ENCODE measurements at regions not wholly inside any gene's neighbourhood (a gene's known extent, or its start where the extent isn't known, plus 50 kb on each side); places are given as distances from the start of the nearest gene placed in this dataset.

DNA sequence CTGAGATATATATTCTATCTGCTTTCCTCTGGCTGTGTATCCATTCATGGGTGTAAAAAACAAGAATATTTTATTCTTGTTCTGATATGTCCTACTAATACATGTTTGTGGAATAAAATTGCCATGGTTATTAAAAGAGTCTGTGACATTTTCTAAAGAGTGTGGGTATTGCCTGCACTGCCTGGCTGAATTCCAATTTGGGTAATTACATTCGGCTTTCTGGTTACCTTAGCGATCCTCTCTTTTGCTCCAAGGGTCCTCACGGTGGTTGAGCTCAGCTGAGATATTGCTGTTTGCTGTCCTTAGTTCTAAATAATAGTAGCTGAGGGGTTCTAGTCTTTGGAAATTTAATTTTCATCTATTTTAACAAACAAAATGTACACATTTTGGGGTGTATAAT is 301.4 kb upstream of the DNAJC19 start:
- H3K36me3 ChIP-seq (ENCODE audit: control insufficient read depth, insufficient read depth, low read length), result no peaks in the 10 kb centered on the region
- H3K27ac ChIP-seq (ENCODE audit: low read length), result no peak overlapping the region
- no peaks in the 10 kb centered on the region for H3K9me3 ChIP-seq (ENCODE audit: control insufficient read depth, insufficient read depth, low read length)
- WGBS (ENCODE audit: insufficient coverage, insufficient read length), result no CpG with 5 or more reads among the region's 3 CpGs
- H3K27me3 ChIP-seq (ENCODE audit: control insufficient read depth, insufficient read depth, low read length), result no peaks in the 10 kb centered on the region
- no peaks in the 10 kb centered on the region for H3K4me1 ChIP-seq (ENCODE audit: control insufficient read depth, insufficient read depth, low read length)
- no peak overlapping the region for H3K4me3 ChIP-seq (ENCODE audit: low read length)
- DNase-seq (ENCODE audit: low read depth, low spot score), result no peak

DNA sequence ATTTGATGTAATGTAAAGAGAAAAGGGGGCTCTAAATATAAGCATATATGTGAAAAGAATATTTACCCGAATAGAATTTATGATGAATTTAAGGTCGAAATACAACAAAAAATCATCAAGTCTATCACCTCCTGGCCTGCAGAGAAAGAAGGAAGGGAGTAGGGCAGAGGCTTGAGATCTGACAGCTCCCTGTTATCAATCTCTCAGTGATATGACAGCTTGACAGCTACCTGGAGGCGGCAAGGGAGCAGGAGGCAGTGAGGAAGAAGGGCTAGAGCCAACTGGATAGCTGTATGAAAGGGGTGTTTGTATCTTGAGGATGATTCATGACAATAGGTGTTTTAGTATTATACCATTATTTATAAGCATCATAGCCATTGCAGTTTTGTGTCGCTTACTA is 299.8 kb upstream of the DNAJC19 start:
- Histone ChIP-seq H3K27me3 (ENCODE audit: control insufficient read depth, insufficient read depth, low read length) (no peaks in the 10 kb centered on the region), H3K27ac (ENCODE audit: low read length) (no peak overlapping the region), H3K9me3 (ENCODE audit: control insufficient read depth, insufficient read depth, low read length) (no peaks in the 10 kb centered on the region), H3K36me3 (ENCODE audit: control insufficient read depth, insufficient read depth, low read length) (no peaks in the 10 kb centered on the region), H3K4me3 (ENCODE audit: low read length) (no peak overlapping the region), H3K4me1 (ENCODE audit: control insufficient read depth, insufficient read depth, low read length) (no peaks in the 10 kb centered on the region)
- no CpG with 5 or more reads among the region's 4 CpGs for WGBS (ENCODE audit: insufficient coverage, insufficient read length)
- no peak for DNase-seq (ENCODE audit: low read depth, low spot score)

DNA sequence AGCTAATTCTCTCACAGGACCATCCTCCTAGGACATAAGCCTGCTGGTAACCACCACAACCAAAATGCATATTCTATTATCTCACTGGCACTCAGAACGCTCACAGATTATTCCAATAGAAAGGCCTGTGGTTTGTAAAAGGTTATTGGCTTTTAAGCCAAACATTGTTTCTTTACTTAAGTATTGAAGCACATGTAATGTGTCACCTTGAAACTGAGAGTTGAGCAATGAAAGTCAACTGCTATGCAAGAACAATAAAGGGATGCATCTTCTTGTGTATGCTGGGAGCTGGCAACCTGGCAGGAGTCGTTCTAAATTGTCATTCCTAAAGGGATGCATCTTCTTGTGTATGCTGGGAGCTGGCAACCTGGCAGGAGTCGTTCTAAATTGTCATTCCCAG is 298.6 kb upstream of the DNAJC19 start:
- no peak for DNase-seq (ENCODE audit: low read depth, low spot score)
- H3K9me3 ChIP-seq (ENCODE audit: control insufficient read depth, insufficient read depth, low read length), result no peaks in the 10 kb centered on the region
- no peak overlapping the region for H3K4me3 ChIP-seq (ENCODE audit: low read length)
- no peaks in the 10 kb centered on the region for H3K36me3 ChIP-seq (ENCODE audit: control insufficient read depth, insufficient read depth, low read length)
- no peaks in the 10 kb centered on the region for H3K27me3 ChIP-seq (ENCODE audit: control insufficient read depth, insufficient read depth, low read length)
- no CpG with 5 or more reads among the region's 3 CpGs for WGBS (ENCODE audit: insufficient coverage, insufficient read length)
- no peak overlapping the region for H3K27ac ChIP-seq (ENCODE audit: low read length)
- H3K4me1 ChIP-seq (ENCODE audit: control insufficient read depth, insufficient read depth, low read length), result no peaks in the 10 kb centered on the region

DNA sequence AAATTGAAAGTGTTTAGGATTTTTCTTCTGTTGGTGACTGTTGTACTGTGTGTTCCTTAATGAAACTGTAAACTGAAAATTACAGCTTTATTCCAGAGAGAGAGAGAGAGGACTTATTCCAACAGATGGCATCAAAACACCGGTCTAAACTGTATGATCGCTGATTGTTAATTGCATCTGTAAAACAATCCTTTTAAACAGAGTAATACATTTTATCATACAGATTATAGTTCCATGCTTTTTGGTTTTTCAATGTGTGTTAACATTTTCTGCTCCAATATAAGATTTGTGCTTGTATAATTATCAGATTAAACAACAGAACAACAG is 289.7 kb upstream of the DNAJC19 start:
- Histone ChIP-seq H3K4me3 (ENCODE audit: low read length) (no peak overlapping the region), H3K4me1 (ENCODE audit: control insufficient read depth, insufficient read depth, low read length) (no peaks in the 10 kb centered on the region), H3K27ac (ENCODE audit: low read length) (no peak overlapping the region), H3K36me3 (ENCODE audit: control insufficient read depth, insufficient read depth, low read length) (no peaks in the 10 kb centered on the region), H3K9me3 (ENCODE audit: control insufficient read depth, insufficient read depth, low read length) (no peaks in the 10 kb centered on the region), H3K27me3 (ENCODE audit: control insufficient read depth, insufficient read depth, low read length) (no peaks in the 10 kb centered on the region)
- no peak for DNase-seq (ENCODE audit: low read depth, low spot score)
- no CpG with 5 or more reads among the region's 2 CpGs for WGBS (ENCODE audit: insufficient coverage, insufficient read length)

DNA sequence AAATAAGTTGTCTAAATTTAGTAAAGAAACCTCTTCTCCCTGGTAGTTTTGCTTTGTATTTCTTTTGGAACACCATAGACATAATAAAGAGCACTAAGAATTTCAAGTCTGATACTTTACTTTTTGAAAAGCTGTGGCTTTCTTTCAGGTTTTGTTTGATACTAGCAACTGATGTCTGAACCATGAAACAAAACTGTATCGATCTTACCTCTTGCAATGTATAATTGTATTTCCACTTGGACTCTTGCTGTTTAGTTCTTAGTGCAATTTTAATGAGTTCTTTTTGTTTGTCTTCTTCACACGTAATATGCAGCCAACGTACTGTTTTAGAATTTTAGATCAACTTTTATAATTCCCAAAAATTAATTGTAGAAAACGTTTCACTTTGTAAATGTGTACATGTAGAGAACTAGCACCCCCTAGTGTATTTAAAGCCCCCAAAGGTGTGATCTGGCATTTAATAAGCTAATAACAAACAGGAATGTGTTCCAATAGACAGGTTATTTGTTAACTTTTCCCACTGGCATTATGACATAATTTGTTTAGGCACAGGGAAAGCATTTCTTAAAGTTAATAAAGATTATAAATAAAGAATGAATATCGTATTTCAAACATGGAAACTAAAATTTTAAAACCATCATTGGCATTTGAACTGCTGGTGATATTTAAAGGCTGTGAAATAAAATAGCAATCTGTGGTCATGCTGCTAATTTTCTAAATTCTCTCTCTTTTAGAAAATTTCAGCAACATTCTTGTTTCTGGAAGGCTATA is 289.1 kb upstream of the DNAJC19 start:
- no peaks in the 10 kb centered on the region for H3K9me3 ChIP-seq (ENCODE audit: control insufficient read depth, insufficient read depth, low read length)
- H3K36me3 ChIP-seq (ENCODE audit: control insufficient read depth, insufficient read depth, low read length), result no peaks in the 10 kb centered on the region
- WGBS (ENCODE audit: insufficient coverage, insufficient read length), result no CpG with 5 or more reads among the region's 5 CpGs
- no peak overlapping the region for H3K27ac ChIP-seq (ENCODE audit: low read length)
- no peak overlapping the region for H3K4me3 ChIP-seq (ENCODE audit: low read length)
- H3K4me1 ChIP-seq (ENCODE audit: control insufficient read depth, insufficient read depth, low read length), result no peaks in the 10 kb centered on the region
- H3K27me3 ChIP-seq (ENCODE audit: control insufficient read depth, insufficient read depth, low read length), result no peaks in the 10 kb centered on the region
- no peak for DNase-seq (ENCODE audit: low read depth, low spot score)

DNA sequence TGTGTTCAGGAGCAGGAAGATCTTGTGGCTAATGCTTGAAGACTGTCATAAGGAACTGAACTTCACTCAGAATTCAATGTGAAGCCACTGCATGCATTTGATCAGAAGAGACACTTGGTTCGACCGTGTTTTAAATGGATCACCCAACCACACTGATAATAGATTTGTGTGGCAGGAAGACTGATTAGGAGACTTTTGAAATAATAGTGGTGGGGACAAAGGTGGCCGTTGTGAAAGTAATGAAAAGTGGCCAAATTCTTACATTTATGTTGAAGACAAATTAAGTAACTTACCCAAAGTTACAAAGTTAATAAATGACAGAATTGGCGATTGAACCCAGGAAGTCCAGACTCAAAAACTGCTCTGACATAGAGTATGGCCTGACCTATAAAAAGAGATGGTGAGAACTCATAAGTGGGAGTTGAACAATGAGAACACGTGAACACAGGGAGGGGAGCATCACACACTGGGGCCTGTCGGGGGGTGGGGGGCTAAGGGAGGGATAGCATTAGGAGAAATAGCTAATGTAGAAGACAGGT is 286.9 kb upstream of the DNAJC19 start:
- Histone ChIP-seq H3K4me1 (ENCODE audit: control insufficient read depth, insufficient read depth, low read length) (no peaks in the 10 kb centered on the region), H3K4me3 (ENCODE audit: low read length) (no peak overlapping the region), H3K36me3 (ENCODE audit: control insufficient read depth, insufficient read depth, low read length) (no peaks in the 10 kb centered on the region), H3K27me3 (ENCODE audit: control insufficient read depth, insufficient read depth, low read length) (no peaks in the 10 kb centered on the region), H3K27ac (ENCODE audit: low read length) (no peak overlapping the region), H3K9me3 (ENCODE audit: control insufficient read depth, insufficient read depth, low read length) (no peaks in the 10 kb centered on the region)
- DNase-seq (ENCODE audit: low read depth, low spot score), result no peak
- no CpG with 5 or more reads among the region's 6 CpGs for WGBS (ENCODE audit: insufficient coverage, insufficient read length)

DNA sequence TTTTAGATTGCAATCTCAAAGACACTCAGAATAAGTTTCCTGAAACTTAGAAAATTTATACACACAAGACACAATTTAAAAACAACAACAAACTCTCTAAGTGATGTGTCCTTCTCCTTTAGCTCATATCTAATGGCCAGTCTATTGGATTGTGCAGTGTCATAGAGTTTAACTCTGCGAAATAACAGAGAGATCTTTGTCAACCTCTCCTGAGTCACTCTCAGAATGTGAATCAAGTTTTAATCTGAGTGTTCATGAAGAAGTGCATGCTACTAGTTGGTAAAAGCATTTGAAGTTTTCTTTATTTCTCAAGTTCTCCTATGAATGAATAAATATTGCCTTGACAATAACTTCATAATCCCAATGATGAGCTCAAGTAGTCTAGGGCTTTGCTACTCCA is 284.5 kb upstream of the DNAJC19 start:
- WGBS (ENCODE audit: insufficient coverage, insufficient read length), result no CpG with 5 or more reads among the region's 1 CpG
- no peak overlapping the region for H3K4me3 ChIP-seq (ENCODE audit: low read length)
- no peaks in the 10 kb centered on the region for H3K27me3 ChIP-seq (ENCODE audit: control insufficient read depth, insufficient read depth, low read length)
- no peaks in the 10 kb centered on the region for H3K4me1 ChIP-seq (ENCODE audit: control insufficient read depth, insufficient read depth, low read length)
- H3K9me3 ChIP-seq (ENCODE audit: control insufficient read depth, insufficient read depth, low read length), result no peaks in the 10 kb centered on the region
- H3K36me3 ChIP-seq (ENCODE audit: control insufficient read depth, insufficient read depth, low read length), result no peaks in the 10 kb centered on the region
- no peak overlapping the region for H3K27ac ChIP-seq (ENCODE audit: low read length)
- DNase-seq (ENCODE audit: low read depth, low spot score), result no peak

DNA sequence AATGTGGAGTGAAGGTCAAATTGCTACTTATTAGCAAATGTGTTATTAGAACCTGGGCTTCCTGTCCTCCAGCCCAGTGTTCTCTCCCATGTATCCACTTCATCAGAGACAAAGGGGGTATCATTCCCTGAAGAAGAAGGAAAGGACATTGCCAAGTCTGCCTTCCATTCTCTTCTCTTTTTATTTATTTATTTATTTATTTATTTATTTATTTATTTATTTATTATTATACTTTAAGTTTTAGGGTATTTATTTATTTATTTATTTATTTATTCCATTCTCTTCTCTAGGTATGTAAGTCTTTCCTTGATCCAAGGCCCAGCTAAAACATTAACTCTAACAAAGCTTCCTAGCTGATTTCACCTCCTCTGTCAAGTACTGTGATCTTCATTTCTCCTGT is 277.8 kb upstream of the DNAJC19 start:
- Histone ChIP-seq H3K27ac (ENCODE audit: low read length) (no peak overlapping the region), H3K27me3 (ENCODE audit: control insufficient read depth, insufficient read depth, low read length) (no peaks in the 10 kb centered on the region), H3K36me3 (ENCODE audit: control insufficient read depth, insufficient read depth, low read length) (no peaks in the 10 kb centered on the region), H3K4me3 (ENCODE audit: low read length) (no peak overlapping the region), H3K9me3 (ENCODE audit: control insufficient read depth, insufficient read depth, low read length) (no peaks in the 10 kb centered on the region), H3K4me1 (ENCODE audit: control insufficient read depth, insufficient read depth, low read length) (no peaks in the 10 kb centered on the region)
- no peak for DNase-seq (ENCODE audit: low read depth, low spot score)

DNA sequence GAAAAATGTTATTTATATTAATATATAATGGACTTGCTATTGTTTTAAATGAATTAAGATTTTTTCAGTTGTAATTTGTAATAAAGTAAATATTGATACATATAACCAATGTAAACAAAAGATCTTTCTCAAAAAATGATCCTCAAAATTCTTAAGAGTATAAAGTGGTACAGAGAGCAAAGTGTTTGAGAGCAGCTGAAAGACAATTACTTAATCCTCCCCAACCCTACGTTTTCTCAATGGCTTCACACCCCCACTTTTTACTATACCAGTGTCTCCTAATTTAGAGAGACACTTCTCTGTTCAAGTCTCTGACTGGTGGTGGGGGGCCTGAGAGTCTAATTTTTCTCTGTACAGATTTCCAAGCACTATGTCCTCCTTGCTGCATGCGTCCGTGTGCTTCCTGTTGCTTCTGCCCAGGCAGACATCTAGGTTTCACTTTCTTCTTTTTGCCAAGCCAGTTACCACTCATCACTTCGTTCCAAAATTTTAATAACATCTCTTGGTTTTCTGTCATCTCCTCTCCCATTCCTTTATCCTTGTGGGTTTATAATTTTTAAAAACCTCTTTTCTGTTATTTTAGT is 276.3 kb upstream of the DNAJC19 start:
- no peaks in the 10 kb centered on the region for H3K4me1 ChIP-seq (ENCODE audit: control insufficient read depth, insufficient read depth, low read length)
- DNase-seq (ENCODE audit: low read depth, low spot score), result no peak
- H3K36me3 ChIP-seq (ENCODE audit: control insufficient read depth, insufficient read depth, low read length), result no peaks in the 10 kb centered on the region
- 100% methylated on average over 1 of the region's 4 CpGs for WGBS (ENCODE audit: insufficient coverage, insufficient read length)
- H3K27ac ChIP-seq (ENCODE audit: low read length), result no peak overlapping the region
- H3K4me3 ChIP-seq (ENCODE audit: low read length), result no peak overlapping the region
- H3K27me3 ChIP-seq (ENCODE audit: control insufficient read depth, insufficient read depth, low read length), result no peaks in the 10 kb centered on the region
- H3K9me3 ChIP-seq (ENCODE audit: control insufficient read depth, insufficient read depth, low read length), result no peaks in the 10 kb centered on the region

DNA sequence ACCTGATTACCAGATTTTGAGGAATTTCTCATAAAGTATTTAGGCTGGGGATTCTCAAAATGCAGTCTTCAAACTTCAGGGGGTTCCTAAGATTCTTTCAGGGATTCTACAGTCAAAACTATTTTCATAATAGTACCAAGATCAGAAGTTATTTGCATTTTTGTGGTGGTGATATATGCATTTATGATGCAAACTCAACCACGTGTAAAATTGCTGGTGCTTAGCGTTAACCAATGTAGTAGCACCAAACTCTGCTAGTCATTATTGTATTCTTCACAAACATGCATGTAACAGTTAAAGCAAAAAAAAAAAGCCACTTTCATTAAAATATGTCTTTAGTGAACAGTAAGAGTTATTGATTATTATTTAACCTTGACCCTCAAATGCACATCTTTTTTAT is 274.9 kb upstream of the DNAJC19 start:
- Histone ChIP-seq H3K9me3 (ENCODE audit: control insufficient read depth, insufficient read depth, low read length) (no peaks in the 10 kb centered on the region), H3K27ac (ENCODE audit: low read length) (no peak overlapping the region), H3K4me1 (ENCODE audit: control insufficient read depth, insufficient read depth, low read length) (no peaks in the 10 kb centered on the region), H3K4me3 (ENCODE audit: low read length) (no peak overlapping the region), H3K36me3 (ENCODE audit: control insufficient read depth, insufficient read depth, low read length) (no peaks in the 10 kb centered on the region), H3K27me3 (ENCODE audit: control insufficient read depth, insufficient read depth, low read length) (no peaks in the 10 kb centered on the region)
- WGBS (ENCODE audit: insufficient coverage, insufficient read length), result no CpG with 5 or more reads among the region's 2 CpGs
- no peak for DNase-seq (ENCODE audit: low read depth, low spot score)

DNA sequence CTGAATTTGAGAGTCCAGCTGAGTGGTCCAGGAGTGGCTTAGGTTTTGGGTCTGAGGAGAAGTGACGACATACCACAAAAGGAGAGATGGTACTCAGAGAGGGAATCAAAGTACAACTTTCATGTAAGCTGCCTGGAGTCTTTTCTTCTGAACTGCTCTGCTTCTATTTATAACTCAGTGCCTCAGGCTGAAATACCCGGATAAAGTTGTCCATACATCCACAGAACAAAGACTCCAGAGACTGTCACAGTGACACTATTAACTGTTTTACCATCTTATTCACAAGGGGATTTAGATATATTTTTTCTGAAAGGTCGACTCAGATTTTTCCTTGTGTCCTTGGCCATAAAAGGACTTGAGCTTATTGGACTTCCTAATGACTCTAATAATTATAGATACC is 264.3 kb upstream of the DNAJC19 start:
- H3K4me3 ChIP-seq (ENCODE audit: low read length), result no peak overlapping the region
- H3K9me3 ChIP-seq (ENCODE audit: control insufficient read depth, insufficient read depth, low read length), result no peaks in the 10 kb centered on the region
- DNase-seq (ENCODE audit: low read depth, low spot score), result no peak
- H3K27me3 ChIP-seq (ENCODE audit: control insufficient read depth, insufficient read depth, low read length), result no peaks in the 10 kb centered on the region
- no peaks in the 10 kb centered on the region; the same call in 1 of the 2 replicates for H3K4me1 ChIP-seq (ENCODE audit: control insufficient read depth, insufficient read depth, low read length)
- H3K36me3 ChIP-seq (ENCODE audit: control insufficient read depth, insufficient read depth, low read length), result no peaks in the 10 kb centered on the region
- H3K27ac ChIP-seq (ENCODE audit: low read length), result no peak overlapping the region
- no CpG with 5 or more reads among the region's 3 CpGs for WGBS (ENCODE audit: insufficient coverage, insufficient read length)
